ENCODE measurements at regions not wholly inside any gene's neighbourhood (a gene's known extent, or its start where the extent isn't known, plus 50 kb on each side); places are given as distances from the start of the nearest gene placed in this dataset.
"Not testable (repeated sequence)": the region's sequence is repeated elsewhere in the genome, so short reads cannot be mapped to it uniquely, and the experiment has no call there.

- no peak for DNase-seq (ENCODE audit: extremely low read depth, low read depth, low spot score)
These were observed 392.9 kb upstream of the CRIM1 start for GRCh38 chr2:35962585-35963146.

GRCh38 chr2:35960596-35960995 lies 395.0 kb upstream of the CRIM1 start:
- no peak for DNase-seq (ENCODE audit: extremely low read depth, low read depth, low spot score)

GRCh38 chr2:35957053-35957452 lies 398.5 kb upstream of the CRIM1 start:
- not testable (repeated sequence) for DNase-seq (ENCODE audit: extremely low read depth, low read depth, low spot score)

- DNase-seq (ENCODE audit: extremely low read depth, low read depth, low spot score): no peak
These were observed 409.1 kb upstream of the CRIM1 start for GRCh38 chr2:35946478-35946877.

GRCh38 chr2:35938838-35939237 lies 416.7 kb upstream of the CRIM1 start:
- no peak for DNase-seq (ENCODE audit: extremely low read depth, low read depth, low spot score)

GRCh38 chr2:35933031-35933430 lies 422.5 kb upstream of the CRIM1 start:
- DNase-seq (ENCODE audit: extremely low read depth, low read depth, low spot score): no peak

- DNase-seq (ENCODE audit: extremely low read depth, low read depth, low spot score): no peak
These were observed 423.2 kb upstream of the CRIM1 start for GRCh38 chr2:35932276-35932963.

- no peak for DNase-seq (ENCODE audit: extremely low read depth, low read depth, low spot score)
These were observed 424.0 kb upstream of the CRIM1 start for GRCh38 chr2:35931626-35932025.

GRCh38 chr2:35931115-35931514 lies 424.5 kb upstream of the CRIM1 start:
- DNase-seq (ENCODE audit: extremely low read depth, low read depth, low spot score): no peak

- no peak for DNase-seq (ENCODE audit: extremely low read depth, low read depth, low spot score)
These were observed 426.0 kb upstream of the CRIM1 start for GRCh38 chr2:35929551-35929950.

GRCh38 chr2:35920061-35920460 lies 435.5 kb upstream of the CRIM1 start:
- DNase-seq (ENCODE audit: extremely low read depth, low read depth, low spot score): no peak

- DNase-seq (ENCODE audit: extremely low read depth, low read depth, low spot score): no peak
These were observed 440.3 kb upstream of the CRIM1 start for GRCh38 chr2:35915261-35915660.

GRCh38 chr2:35891936-35892335 lies 463.6 kb upstream of the CRIM1 start:
- DNase-seq (ENCODE audit: extremely low read depth, low read depth, low spot score): no peak

GRCh38 chr2:35891528-35891927 lies 464.1 kb upstream of the CRIM1 start:
- no peak for DNase-seq (ENCODE audit: extremely low read depth, low read depth, low spot score)

- no peak for DNase-seq (ENCODE audit: extremely low read depth, low read depth, low spot score)
These were observed 468.4 kb upstream of the CRIM1 start for GRCh38 chr2:35887146-35887545.

- no peak for DNase-seq (ENCODE audit: extremely low read depth, low read depth, low spot score)
These were observed 481.7 kb upstream of the CRIM1 start for GRCh38 chr2:35873921-35874320.

GRCh38 chr2:35871672-35872071 lies 483.9 kb upstream of the CRIM1 start:
- no peak for DNase-seq (ENCODE audit: extremely low read depth, low read depth, low spot score)

- DNase-seq (ENCODE audit: extremely low read depth, low read depth, low spot score): no peak
These were observed 484.9 kb upstream of the CRIM1 start for GRCh38 chr2:35870713-35871112.

- DNase-seq (ENCODE audit: extremely low read depth, low read depth, low spot score): no peak
These were observed 491.4 kb upstream of the CRIM1 start for GRCh38 chr2:35864141-35864540.

- no peak for DNase-seq (ENCODE audit: extremely low read depth, low read depth, low spot score)
These were observed 497.4 kb upstream of the CRIM1 start for GRCh38 chr2:35858216-35858615.

- DNase-seq (ENCODE audit: extremely low read depth, low read depth, low spot score): no peak
These were observed 498.1 kb upstream of the CRIM1 start for GRCh38 chr2:35857498-35857897.

- no peak for DNase-seq (ENCODE audit: extremely low read depth, low read depth, low spot score)
These were observed 524.2 kb upstream of the CRIM1 start for GRCh38 chr2:35831385-35831784.

GRCh38 chr2:35830833-35831232 lies 524.7 kb upstream of the CRIM1 start:
- DNase-seq (ENCODE audit: extremely low read depth, low read depth, low spot score): no peak

Data from glomerular endothelial cell (primary cell).